D721Med (cell line): ENCODE measurements at regions not wholly inside any gene's neighbourhood (a gene's known extent, or its start where the extent isn't known, plus 50 kb on each side); places are given as distances from the start of the nearest gene placed in this dataset.

ENCODE experiments used
- DNase-seq: peaks from one replicate; pipeline ENCODE4 v3.0.0; 2011; ENCODE audit warnings: low spot score; ENCODE audit not compliant: insufficient read length
- FAIRE-seq: peaks from 2 replicates; lab custom pipeline; 2011; peaks lifted over from hg19 to GRCh38; lab: Jason Lieb, UNC
- TF ChIP-seq, protein P1 (sequence below): IDR thresholded peaks from 2 replicates; pipeline ENCODE4 v1.5.1; 2012; ENCODE audit warnings: mild to moderate bottlenecking, control low read depth; ENCODE audit not compliant: insufficient read depth; ENCODE audit errors: missing control alignments

DNA sequence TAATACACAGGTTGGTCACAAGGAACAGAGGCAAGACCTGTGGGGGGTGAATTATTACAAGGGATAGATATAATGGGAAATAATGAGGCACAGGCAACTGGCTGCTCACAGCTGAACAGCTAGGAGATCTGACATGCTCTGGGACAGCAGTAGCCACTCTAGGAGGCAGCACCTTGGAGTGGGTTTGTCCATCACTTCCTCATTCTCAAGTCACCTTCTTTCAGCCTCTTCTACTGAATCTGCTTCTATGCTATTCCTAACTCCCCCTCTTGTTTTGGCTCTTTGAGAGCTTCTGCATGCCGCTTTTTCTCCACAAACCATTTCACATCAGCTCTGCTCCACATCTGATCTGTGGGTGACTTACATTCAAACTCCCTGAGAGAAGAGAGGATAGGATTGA, 345.5 kb upstream of the MAP3K7 start:
- DNase-seq: no peak
- FAIRE-seq: no peak
- TF ChIP-seq, protein P1, sequence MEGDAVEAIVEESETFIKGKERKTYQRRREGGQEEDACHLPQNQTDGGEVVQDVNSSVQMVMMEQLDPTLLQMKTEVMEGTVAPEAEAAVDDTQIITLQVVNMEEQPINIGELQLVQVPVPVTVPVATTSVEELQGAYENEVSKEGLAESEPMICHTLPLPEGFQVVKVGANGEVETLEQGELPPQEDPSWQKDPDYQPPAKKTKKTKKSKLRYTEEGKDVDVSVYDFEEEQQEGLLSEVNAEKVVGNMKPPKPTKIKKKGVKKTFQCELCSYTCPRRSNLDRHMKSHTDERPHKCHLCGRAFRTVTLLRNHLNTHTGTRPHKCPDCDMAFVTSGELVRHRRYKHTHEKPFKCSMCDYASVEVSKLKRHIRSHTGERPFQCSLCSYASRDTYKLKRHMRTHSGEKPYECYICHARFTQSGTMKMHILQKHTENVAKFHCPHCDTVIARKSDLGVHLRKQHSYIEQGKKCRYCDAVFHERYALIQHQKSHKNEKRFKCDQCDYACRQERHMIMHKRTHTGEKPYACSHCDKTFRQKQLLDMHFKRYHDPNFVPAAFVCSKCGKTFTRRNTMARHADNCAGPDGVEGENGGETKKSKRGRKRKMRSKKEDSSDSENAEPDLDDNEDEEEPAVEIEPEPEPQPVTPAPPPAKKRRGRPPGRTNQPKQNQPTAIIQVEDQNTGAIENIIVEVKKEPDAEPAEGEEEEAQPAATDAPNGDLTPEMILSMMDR: no peak

GRCh38 chr6:90928051-90928450, 341.2 kb upstream of the MAP3K7 start:
- TF ChIP-seq, protein P1: no peak
- FAIRE-seq: no peak
- DNase-seq: no peak

DNA sequence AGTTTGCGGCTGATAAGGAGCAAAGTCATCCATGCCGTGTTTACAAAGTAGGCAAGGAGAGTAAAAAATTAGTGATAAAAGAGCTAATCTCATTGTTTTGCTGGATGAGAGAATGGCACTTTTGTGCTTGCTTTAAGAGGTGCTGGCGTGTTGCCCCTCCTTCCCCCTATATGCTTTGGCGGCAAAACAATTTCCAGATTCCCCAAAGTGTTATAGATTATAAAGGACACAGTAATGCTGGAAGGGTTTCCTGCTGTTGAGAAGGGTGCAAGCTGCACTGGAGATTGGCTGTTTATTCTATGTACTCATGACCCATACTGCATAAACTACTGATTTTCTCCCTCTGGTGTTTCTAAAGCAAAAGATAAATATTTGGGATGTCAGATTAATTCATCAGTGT, 338.9 kb upstream of the MAP3K7 start:
- FAIRE-seq: no peak
- no peak for DNase-seq
- TF ChIP-seq, protein P1: no peak

- TF ChIP-seq, protein P1: no peak
Observed at GRCh38 chr6:90922325-90922724, 335.5 kb upstream of the MAP3K7 start.

DNA sequence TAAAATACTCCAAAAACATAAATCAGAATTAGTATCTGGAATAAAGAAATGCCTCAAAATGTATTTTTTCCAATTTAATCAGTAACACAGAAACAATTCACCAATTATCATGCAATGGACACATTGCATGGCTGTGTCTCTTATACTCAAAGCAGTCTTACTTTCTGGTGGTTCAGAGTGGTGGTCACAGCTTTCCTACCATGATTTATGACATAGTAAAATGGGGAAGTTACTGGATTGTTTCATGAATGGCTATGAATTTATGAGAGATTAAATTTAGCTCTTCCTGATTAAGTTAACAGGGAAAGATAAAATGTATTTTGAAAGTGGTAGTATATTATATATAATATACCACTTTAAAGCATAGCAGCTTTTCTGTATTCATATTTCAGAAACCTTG, 331.5 kb upstream of the MAP3K7 start:
- TF ChIP-seq, protein P1: no peak
- FAIRE-seq: no peak

More at GRCh38 chr6:90922325-90922724, 335.5 kb upstream of the MAP3K7 start:
- DNase-seq (no peak), FAIRE-seq (no peak)

DNA sequence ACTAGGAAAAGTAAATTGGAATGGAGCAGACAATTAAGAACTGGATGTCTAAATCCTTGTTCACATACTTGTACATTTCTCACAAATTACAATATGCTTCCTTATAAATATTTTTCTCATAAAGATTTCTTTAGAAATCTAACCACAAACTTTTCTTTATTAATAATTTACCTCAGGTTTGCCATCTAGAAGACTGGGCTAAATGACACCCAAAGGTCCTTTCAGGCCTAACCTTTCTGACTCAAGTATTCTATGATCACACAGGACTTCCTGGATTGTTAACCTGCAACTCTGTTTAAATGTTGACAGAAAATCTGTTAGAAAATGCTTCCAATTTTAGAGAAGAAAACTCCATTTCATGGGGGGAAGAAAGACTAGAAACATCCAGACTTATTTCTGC, 330.5 kb upstream of the MAP3K7 start:
- FAIRE-seq (no peak), DNase-seq (no peak)
- TF ChIP-seq, protein P1: no peak

More for the DNA sequence above, 331.5 kb upstream of the MAP3K7 start:
- no peak for DNase-seq

- TF ChIP-seq, protein P1: no peak
- DNase-seq (no peak), FAIRE-seq (no peak)
Observed at GRCh38 chr6:90916968-90917367, 330.1 kb upstream of the MAP3K7 start.
